HG02678 (cell line): ENCODE measurements at regions not wholly inside any gene's neighbourhood (a gene's known extent, or its start where the extent isn't known, plus 50 kb on each side); places are given as distances from the start of the nearest gene placed in this dataset.

Experiments
- ATAC-seq: cut with Tn5 transposase; IDR thresholded peaks from one replicate; pipeline ENCODE4 v1.9.1; 2021; ENCODE audit warnings: mild to moderate bottlenecking, moderate library complexity; ENCODE audit not compliant: unreplicated experiment

- no peak for ATAC-seq
Observed at GRCh38 chr13:34762312-34762711, 179.8 kb upstream of the NBEA start.

DNA sequence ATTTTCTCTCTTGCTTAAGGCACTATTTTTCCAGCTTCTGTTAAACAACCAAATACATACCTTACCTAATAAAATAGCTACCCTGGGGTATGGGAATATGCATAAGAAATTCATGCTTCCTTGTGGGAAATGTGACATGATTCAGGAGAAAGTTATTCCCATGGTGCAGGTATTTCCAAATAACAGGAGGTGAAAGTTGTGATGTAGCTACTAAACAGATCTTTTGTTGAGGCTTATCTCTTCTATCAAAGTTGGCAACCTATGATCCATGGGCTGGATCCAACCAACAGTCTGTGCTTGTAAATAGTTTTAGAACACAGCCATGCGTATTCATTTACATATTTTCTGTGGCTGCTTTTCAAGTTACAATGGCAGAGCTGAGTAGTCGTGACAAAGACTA lies 177.8 kb upstream of the NBEA start:
- ATAC-seq: no peak

- ATAC-seq: no peak
Observed at GRCh38 chr13:34765446-34766180, 176.5 kb upstream of the NBEA start.

- no peak for ATAC-seq
Observed at GRCh38 chr13:34767778-34768177, 174.3 kb upstream of the NBEA start.

DNA sequence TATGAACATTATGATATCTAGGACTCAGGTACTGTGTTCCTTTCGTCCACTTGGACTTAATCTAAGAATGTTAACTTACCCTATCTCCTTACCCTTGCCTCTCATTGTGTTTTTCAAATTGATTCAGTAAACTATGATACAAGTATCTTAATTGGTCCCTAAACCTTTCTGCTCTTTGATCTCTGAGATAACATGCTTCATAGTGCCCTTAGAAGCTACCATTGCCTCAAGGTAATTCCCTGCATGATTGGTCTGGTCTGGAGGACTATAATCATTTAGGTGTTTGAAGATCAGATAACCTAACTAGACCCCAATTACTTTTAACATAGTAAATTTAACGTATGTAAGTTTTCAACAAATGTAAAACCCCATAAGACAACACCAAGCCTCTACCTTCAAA lies 169.9 kb upstream of the NBEA start:
- ATAC-seq: no peak

DNA sequence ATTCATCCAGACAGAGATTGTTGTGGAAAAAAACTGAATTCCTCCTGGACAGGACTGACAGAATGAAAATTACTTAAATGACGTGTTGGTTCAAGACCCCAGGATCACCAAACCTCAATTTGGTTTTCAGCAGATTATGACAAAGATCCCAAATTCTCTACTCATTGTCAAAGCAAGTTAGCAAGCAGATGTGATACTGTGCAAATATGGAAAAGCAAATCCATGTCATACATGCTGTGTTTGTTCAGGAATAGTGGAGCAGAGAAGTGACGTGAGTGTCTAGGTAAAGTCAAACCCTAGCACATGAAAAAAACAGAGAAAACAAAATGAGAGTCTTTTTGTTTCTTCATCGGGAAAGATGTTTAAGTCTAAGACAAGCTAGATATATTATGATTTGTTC lies 169.2 kb upstream of the NBEA start:
- no peak for ATAC-seq

DNA sequence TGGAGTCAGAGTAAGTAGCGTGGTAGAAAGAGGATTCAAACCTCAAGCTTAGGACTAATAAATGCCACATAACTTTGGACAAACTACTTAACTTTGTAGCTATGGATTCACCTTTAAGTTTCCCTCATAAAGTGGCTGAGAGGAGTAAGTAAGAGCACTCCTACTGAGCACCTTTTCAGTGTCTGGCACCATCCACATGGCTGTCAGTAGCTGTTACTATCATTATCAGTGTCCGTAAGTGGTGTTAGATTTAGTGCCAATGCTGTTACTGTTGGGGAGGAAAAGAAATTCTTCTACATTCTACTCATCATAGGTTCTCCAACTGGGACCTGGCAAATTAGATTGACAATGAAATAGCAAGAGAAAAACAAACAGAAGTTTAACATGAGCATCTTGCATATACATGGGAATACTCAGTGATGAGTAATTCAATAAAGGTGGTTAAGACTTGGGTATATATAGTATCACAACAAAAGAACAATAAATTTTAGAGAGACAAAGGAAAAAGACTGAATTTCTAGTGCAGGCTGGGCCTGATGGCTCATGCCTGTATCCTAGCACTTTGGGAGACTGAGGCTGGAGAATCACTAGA lies 165.6 kb upstream of the NBEA start:
- no peak for ATAC-seq

DNA sequence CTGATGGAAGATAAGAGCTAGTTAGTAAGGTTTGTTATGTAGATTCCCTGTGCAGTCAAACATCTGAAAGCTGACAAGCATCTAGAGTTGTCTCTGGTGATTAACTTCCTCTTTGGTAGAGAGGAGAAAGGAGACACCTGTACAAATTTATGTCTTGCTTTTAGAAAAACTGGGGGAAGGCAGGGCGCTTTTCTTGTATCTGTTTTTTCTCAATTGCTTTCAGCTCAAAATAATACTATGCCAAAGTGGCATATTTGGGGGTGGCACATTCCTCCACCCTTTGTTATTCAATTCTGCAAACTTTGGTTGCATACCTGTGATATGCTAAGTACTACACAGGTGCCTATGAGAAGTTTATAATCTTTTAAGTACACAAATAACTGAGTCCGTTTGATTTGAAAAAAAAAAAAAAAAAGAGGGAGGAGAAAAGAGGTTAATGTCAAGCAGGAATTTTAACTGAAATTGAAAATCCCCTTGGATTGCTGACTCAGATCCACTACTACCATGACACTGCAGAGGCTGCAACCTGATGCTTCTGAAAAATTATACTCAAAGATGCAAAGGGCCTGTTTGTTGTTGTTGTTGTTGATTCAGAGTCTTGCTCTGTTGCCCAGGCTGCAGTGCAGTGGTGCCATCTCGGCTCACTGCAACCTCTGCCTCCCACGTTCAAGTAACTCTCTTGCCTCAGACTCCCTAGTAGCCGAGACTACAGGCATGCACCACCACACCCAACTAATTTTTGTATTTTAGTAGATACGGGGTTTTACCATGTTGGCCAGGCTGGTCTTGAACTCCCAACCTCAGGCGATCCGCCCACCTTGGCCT lies 164.8 kb upstream of the NBEA start:
- ATAC-seq: no peak

GRCh38 chr13:34777914-34778303 lies 164.2 kb upstream of the NBEA start:
- ATAC-seq: no peak

DNA sequence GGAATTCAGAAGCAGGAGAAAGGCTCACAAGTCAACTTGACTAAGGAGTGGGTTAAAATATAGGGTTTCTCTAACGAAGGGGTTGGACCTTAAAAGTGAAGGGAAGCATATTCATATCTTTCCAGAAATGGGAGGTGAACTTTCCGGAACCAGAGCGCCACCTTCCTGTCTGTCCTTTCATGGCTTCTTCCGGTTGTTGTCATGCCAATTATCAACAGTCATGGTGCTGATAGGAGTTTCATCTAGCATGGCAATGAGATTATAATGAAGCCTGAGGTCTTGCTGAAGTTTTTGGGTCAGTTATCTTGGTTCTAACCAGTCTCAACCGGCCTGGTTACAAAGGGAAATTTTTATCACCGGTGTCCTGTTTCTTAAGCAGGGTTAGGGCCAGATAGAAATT lies 162.9 kb upstream of the NBEA start:
- ATAC-seq: no peak

DNA sequence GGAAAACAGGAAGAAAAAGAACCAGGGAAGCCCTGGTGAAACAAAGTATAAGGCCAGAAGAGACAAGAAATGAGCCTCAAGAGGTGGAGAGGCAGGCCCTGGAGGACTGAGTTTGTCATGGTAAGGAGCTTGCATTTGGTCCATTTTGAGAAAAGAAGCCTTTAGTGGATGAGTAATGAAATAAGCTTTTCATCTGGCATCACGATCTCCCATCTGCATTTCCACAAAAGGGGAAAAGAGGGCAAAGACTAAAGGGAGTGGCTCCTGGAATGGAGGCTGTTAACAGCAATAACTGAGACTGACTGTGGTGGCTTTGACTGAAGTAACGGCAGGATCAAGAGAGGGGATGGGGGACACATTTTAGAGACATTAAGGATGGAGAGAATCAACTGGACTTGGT lies 148.8 kb upstream of the NBEA start:
- ATAC-seq: no peak

- ATAC-seq: no peak
Observed at GRCh38 chr13:34803756-34804155, 138.3 kb upstream of the NBEA start.

GRCh38 chr13:34805347-34805746 lies 136.7 kb upstream of the NBEA start:
- no peak for ATAC-seq

- no peak for ATAC-seq
Observed at GRCh38 chr13:34808649-34809048, 133.4 kb upstream of the NBEA start.

- ATAC-seq: no peak
Observed at GRCh38 chr13:34810996-34811395, 131.1 kb upstream of the NBEA start.

DNA sequence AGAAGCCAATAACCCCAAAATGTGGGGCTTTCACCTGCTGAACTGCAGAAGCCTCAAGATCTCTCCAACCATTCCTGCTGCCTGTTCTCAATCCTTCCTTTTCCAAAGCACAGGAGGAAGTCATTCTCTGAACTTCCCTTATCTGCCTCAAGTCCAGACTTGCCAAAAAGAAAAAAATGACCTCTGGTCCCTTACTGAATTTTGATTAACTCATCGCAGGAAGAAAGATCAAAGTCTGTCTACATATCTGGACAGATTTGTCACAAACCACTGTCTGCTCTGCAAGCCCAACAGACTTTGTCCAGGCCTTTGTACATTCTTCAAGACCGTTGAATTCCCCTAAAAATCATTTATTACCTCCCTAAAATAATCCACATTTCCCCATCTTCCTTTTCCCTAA lies 126.5 kb upstream of the NBEA start:
- ATAC-seq: no peak

DNA sequence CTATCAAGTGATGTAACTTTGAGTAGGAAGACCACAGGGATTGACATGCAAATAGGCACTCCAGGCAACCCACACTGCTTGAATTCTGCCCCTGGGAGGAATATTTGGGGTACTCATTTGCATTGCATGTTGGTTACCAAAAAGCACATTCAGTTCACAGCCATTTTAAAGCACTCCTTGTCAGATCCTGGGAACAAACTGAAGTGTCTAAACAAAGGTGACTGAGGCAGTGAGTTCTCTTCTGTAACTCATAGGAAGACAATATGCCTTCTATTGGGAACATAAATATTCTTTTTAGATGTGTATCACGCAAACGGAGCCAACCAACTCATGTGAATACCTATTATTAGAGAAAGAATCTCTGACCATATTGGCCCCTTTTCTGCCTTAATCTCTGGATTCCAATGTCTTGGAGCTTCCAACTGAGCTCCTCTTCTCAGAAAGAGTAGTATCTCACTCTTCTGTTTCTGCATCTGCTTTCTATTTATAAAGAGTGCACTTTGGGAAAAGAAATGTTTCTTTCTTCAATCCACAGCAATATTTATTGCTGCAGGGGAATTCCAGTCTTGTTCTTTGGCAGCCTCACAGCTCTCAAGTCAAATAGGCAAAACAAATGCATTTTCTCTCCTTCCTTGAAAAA lies 125.7 kb upstream of the NBEA start:
- no peak for ATAC-seq

DNA sequence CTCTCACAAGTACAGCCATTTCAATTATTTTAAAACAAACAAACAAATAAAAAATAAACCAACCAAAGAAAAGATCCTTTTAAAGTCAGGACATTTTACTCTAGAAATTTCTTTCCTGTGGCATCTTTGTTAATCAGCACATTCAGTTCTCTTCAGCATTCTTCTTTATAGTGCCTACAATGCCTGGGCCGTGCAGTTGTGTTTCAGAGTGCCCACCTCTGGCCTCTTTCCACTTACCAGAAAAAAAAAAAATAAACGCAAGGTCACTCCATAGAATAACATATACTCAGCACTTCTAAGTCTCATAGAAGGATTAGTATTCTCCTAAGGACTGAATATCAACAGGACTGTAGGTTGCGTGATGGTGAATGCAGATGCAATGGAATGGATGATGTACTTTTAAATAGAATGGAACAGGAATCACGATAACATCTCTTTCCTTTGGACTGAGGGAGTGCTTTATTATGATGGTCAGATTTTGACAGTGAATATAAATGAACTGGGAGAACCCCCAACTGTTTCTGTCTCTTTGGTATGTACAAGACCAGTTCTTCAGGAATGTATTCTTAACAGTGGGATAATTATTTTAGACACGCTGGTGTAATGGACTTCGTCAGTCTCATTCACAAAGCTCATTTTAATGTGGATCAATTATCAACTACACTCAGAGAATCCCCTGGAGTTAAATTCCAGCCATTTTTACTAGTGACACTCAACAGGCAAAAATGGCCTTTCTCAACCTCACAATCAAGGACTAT lies 125.0 kb upstream of the NBEA start:
- no peak for ATAC-seq

- no peak for ATAC-seq
Observed at GRCh38 chr13:34822650-34823049, 119.4 kb upstream of the NBEA start.

- ATAC-seq: no peak
Observed at GRCh38 chr13:34826432-34826831, 115.6 kb upstream of the NBEA start.
